ENCODE measurements at regions not wholly inside any gene's neighbourhood (a gene's known extent, or its start where the extent isn't known, plus 50 kb on each side); places are given as distances from the start of the nearest gene placed in this dataset.

DNA sequence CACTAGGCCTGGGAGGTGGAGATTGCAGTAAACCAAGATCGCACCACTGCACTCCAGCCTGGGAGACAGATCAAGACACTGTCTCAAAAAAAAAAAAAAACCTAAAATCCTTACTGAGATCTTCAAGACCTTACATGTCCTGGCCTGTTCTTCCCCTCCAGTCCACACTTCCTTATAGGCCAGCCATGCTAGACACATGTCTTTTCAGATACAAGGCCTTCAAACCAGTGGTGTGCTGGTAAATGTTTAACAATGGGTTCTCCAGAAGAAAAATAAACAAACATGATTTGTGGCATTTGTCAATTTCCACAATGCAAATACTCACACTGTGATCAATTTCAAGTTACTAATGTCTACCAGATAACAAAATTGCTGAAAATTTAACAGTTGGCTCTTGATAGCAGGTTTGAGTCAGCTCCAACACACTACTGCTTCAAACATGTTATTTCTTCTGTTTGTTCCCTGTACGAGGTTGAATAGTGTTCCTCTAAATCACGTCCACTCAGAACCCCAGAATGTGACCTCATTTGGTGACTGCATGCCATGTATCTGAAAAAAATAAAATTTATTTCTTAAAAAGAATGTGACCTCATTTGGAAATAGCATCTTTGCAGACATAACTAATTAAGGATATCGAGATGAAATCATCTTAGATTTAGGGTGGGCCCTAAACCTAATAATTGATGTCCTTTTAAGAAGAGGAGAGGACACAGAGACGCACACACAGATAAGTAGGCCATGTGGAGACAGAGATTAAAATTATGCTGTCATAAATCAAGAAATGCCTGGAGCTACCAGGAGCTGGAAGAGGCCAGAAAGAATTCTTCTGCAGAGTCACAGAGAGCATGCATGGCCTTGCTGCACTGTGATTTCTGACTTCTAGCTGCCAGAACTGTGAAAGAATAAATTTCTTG is 144.4 kb downstream of the ZNF674 start:
- no TSS peak for BruUV-seq (replicated peaks)
- Histone ChIP-seq H3K9me3 (replicated peaks; ENCODE audit: control insufficient read depth, insufficient read depth, low read depth, low read length) (no peaks in the 10 kb centered on the region), H3K9ac (ENCODE audit: insufficient read depth in 1 of 2, low read depth in 2 of 2, low read length in 2 of 2) (no peak overlapping the region), H3K27ac (ENCODE audit: extremely low read depth, low read depth, low read length) (no peak overlapping the region), H3K36me3 (ENCODE audit: control insufficient read depth, insufficient read depth, low read length) (no peaks in the 10 kb centered on the region), H3K4me1 (replicated peaks in 1 of 2; ENCODE audit: control insufficient read depth in 2 of 2, insufficient read depth in 2 of 2, low read length in 2 of 2) (no peaks in the 10 kb centered on the region), H3K4me3 (no peak overlapping the region), H3K9me1 (ENCODE audit: control insufficient read depth, insufficient read depth, low read length) (no peaks in the 10 kb centered on the region), H2AFZ (ENCODE audit: low read depth, low read length) (no peak overlapping the region), H3K79me2 (ENCODE audit: control insufficient read depth, insufficient read depth, low read length) (no peaks in the 10 kb centered on the region), H3K4me2 (ENCODE audit: insufficient read depth, low read length) (no peak overlapping the region), H4K20me1 (replicated peaks; ENCODE audit: control insufficient read depth, insufficient read depth, low read length) (no peaks in the 10 kb centered on the region), H3K27me3 (ENCODE audit: control insufficient read depth in 2 of 2, insufficient read depth in 2 of 2, low read length in 2 of 2) (no peaks in the 10 kb centered on the region)
- ATAC-seq = no peak
- ChIA-PET CTCF (ENCODE audit: low intra/inter-chr PET ratio) (no interaction called here), POLR2A (interaction anchor here (0.7 kb wide), 1 partner anchor 649 kb away, joined by 3 read pairs; no protein-coding TSS in a partner anchor)
- intact Hi-C loops (cut with micrococcal nuclease) = loop anchor here (10.0 kb wide), 1 partner anchor 886 kb away; no protein-coding TSS in a partner anchor
- DNase-seq (ENCODE audit: extremely low read depth in 1 of 4, low spot score in 3 of 4) = no peak
- WGBS (ENCODE audit: insufficient coverage, low coverage, missing lambda C conversion rate) = 0% methylated on average over 4 of the region's 5 CpGs
- FAIRE-seq = no peak
- in situ Hi-C loops (cut with MboI) = no loop called here
- TF ChIP-seq ESRRB (CRISPR knock-in tag; IDR thresholded peaks at IDR 0.05; ENCODE audit: borderline replicate concordance) (no peak), KDM4B (IDR thresholded peaks at IDR 0.05; ENCODE audit: borderline replicate concordance in 2 of 2, low read depth in 1 of 2) (no peak), SREBF1 (IDR thresholded peaks at IDR 0.05; ENCODE audit: borderline replicate concordance, low read depth, low read length) (no peak), DMBX1 (CRISPR knock-in tag; IDR thresholded peaks at IDR 0.05; ENCODE audit: borderline replicate concordance) (no peak), RBFOX2 (IDR thresholded peaks at IDR 0.05; ENCODE audit: low read depth, low read length) (no peak), SPI1 (IDR thresholded peaks at IDR 0.05; ENCODE audit: borderline replicate concordance, low read depth, low read length) (no peak), CC2D1A (IDR thresholded peaks at IDR 0.05) (no peak)
- TF ChIP-seq, protein P1, sequence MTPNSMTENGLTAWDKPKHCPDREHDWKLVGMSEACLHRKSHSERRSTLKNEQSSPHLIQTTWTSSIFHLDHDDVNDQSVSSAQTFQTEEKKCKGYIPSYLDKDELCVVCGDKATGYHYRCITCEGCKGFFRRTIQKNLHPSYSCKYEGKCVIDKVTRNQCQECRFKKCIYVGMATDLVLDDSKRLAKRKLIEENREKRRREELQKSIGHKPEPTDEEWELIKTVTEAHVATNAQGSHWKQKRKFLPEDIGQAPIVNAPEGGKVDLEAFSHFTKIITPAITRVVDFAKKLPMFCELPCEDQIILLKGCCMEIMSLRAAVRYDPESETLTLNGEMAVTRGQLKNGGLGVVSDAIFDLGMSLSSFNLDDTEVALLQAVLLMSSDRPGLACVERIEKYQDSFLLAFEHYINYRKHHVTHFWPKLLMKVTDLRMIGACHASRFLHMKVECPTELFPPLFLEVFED (CRISPR knock-in tag; conservative IDR thresholded peaks at IDR 0.05) = no peak
- TF ChIP-seq, protein P2, sequence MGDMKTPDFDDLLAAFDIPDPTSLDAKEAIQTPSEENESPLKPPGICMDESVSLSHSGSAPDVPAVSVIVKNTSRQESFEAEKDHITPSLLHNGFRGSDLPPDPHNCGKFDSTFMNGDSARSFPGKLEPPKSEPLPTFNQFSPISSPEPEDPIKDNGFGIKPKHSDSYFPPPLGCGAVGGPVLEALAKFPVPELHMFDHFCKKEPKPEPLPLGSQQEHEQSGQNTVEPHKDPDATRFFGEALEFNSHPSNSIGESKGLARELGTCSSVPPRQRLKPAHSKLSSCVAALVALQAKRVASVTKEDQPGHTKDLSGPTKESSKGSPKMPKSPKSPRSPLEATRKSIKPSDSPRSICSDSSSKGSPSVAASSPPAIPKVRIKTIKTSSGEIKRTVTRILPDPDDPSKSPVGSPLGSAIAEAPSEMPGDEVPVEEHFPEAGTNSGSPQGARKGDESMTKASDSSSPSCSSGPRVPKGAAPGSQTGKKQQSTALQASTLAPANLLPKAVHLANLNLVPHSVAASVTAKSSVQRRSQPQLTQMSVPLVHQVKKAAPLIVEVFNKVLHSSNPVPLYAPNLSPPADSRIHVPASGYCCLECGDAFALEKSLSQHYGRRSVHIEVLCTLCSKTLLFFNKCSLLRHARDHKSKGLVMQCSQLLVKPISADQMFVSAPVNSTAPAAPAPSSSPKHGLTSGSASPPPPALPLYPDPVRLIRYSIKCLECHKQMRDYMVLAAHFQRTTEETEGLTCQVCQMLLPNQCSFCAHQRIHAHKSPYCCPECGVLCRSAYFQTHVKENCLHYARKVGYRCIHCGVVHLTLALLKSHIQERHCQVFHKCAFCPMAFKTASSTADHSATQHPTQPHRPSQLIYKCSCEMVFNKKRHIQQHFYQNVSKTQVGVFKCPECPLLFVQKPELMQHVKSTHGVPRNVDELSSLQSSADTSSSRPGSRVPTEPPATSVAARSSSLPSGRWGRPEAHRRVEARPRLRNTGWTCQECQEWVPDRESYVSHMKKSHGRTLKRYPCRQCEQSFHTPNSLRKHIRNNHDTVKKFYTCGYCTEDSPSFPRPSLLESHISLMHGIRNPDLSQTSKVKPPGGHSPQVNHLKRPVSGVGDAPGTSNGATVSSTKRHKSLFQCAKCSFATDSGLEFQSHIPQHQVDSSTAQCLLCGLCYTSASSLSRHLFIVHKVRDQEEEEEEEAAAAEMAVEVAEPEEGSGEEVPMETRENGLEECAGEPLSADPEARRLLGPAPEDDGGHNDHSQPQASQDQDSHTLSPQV (IDR thresholded peaks at IDR 0.05) = no peak
- TF ChIP-seq, protein P3, sequence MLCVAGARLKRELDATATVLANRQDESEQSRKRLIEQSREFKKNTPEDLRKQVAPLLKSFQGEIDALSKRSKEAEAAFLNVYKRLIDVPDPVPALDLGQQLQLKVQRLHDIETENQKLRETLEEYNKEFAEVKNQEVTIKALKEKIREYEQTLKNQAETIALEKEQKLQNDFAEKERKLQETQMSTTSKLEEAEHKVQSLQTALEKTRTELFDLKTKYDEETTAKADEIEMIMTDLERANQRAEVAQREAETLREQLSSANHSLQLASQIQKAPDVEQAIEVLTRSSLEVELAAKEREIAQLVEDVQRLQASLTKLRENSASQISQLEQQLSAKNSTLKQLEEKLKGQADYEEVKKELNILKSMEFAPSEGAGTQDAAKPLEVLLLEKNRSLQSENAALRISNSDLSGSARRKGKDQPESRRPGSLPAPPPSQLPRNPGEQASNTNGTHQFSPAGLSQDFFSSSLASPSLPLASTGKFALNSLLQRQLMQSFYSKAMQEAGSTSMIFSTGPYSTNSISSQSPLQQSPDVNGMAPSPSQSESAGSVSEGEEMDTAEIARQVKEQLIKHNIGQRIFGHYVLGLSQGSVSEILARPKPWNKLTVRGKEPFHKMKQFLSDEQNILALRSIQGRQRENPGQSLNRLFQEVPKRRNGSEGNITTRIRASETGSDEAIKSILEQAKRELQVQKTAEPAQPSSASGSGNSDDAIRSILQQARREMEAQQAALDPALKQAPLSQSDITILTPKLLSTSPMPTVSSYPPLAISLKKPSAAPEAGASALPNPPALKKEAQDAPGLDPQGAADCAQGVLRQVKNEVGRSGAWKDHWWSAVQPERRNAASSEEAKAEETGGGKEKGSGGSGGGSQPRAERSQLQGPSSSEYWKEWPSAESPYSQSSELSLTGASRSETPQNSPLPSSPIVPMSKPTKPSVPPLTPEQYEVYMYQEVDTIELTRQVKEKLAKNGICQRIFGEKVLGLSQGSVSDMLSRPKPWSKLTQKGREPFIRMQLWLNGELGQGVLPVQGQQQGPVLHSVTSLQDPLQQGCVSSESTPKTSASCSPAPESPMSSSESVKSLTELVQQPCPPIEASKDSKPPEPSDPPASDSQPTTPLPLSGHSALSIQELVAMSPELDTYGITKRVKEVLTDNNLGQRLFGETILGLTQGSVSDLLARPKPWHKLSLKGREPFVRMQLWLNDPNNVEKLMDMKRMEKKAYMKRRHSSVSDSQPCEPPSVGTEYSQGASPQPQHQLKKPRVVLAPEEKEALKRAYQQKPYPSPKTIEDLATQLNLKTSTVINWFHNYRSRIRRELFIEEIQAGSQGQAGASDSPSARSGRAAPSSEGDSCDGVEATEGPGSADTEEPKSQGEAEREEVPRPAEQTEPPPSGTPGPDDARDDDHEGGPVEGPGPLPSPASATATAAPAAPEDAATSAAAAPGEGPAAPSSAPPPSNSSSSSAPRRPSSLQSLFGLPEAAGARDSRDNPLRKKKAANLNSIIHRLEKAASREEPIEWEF (CRISPR knock-in tag; IDR thresholded peaks at IDR 0.05) = no peak
